NCI-H1436 treated with DMSO at 0.1 percent for 48 hours (cell line): ENCODE measurements at regions not wholly inside any gene's neighbourhood (a gene's known extent, or its start where the extent isn't known, plus 50 kb on each side); places are given as distances from the start of the nearest gene placed in this dataset.
"Not testable (repeated sequence)": the region's sequence is repeated elsewhere in the genome, so short reads cannot be mapped to it uniquely, and the experiment has no call there.

ENCODE experiments used
- DNase-seq: peaks from one replicate; lab custom pipeline; 2025; lab: John Stamatoyannopoulos, UW

- DNase-seq = no peak
Measured at GRCh38 chr4:79747252-79747651, 325.8 kb downstream of the ANTXR2 start.

DNA sequence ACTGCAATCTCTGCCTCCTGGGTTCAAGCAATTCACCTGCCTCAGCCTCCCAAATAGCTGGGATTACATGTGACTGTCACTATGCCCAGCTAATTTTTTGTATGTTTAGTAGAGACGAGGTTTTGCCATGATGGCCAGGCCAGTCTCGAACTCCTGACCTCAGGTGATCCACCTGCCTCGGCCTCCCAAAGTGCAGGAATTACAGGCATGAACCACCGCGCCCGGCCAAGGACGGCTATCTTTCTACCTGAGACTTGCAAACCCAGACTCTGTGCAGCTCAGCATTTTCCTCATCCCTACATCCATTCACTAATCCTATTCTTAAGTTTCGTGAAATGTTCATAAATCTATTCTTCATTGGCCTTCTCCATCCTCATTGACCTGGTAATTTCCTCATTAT, 330.0 kb downstream of the ANTXR2 start:
- no peak for DNase-seq

GRCh38 chr4:79739912-79740311, 331.9 kb upstream of the GK2 start:
- no peak for DNase-seq

DNA sequence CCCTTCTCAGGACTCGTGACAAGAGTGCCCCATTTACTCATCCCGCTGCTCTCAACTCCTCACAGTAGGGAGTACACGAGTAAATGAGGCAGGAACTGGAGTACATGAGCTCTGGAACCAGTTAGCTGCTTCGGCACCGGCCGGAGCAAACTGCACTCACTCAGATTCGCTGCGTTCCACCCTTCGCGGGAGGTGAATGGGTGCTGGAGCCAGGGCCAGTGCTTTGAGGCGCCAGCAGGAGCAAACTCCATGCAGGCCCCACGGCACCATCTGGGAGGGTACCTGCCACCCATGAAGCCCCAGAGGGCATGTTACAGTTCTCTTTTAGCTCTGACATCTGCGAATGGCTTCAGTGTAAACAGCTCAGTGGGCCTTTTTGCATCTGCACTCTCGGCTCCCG, 315.5 kb upstream of the GK2 start:
- DNase-seq = no peak

GRCh38 chr4:79700356-79700755, 292.3 kb upstream of the GK2 start:
- DNase-seq = no peak

- DNase-seq = no peak
Measured at GRCh38 chr4:79697444-79697843, 289.4 kb upstream of the GK2 start.

- DNase-seq = not testable (repeated sequence)
Measured at GRCh38 chr4:79696534-79696933, 288.5 kb upstream of the GK2 start.

- no peak for DNase-seq
Measured at GRCh38 chr4:79695848-79696247, 287.8 kb upstream of the GK2 start.

DNA sequence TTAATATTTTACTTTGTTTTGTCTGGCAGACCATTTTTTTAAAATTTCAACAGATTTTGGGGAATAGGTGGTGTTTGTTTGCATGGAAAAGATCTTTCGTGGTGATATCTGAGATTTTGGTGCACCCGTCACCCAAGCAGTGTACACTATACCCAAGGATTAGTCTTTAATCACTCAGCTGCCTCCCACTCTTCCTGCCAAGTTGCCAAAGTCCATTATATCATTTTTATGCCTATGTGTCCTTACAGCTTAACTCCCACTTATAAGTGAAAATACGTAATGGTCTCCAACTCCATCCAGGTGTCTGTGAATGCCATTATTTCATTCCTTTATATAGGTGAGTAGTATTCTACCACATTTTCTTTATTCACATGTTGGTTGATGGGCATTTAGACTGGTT, 281.7 kb upstream of the GK2 start:
- no peak for DNase-seq

- DNase-seq = no peak
Measured at GRCh38 chr4:79688691-79689090, 280.7 kb upstream of the GK2 start.

DNA sequence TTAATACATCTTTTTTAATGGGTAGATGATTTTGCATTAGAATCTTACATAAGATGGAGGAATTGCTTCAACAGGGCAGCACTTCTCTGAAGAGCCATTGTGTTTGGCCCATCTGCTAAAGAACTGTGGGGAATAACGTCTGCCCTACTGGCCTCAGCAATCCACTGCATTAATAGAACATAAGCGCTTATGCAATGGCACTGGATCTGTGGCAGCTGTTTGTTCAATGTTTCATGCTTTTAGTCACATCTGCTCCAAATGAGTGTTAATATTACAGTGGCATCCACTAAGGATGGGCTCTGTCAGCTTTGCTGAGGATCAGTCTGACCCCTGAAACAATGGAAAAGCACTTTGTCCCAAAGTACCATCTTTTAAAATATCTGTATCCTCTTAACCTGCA, 279.0 kb upstream of the GK2 start:
- DNase-seq = no peak

DNA sequence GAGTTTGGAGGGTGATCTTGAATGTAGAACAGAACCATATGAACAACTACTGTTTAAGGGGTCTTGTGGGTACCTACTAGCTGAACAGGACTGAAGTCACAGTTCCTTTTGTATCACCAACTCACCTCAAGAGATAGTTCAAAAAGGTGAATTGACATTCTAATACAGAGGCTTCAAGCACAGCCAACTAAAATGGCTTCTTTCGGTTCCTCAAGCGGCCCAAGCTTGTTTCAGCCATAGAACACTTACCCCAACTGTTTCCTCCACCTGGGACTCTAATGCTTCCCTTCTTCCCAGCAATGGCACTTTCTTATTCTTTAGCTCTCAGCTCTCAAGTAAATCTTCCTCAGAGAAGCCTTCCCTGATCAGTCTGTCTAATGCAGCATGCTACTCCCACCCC, 277.5 kb upstream of the GK2 start:
- DNase-seq = no peak

- DNase-seq = no peak
Measured at GRCh38 chr4:79684516-79684915, 276.5 kb upstream of the GK2 start.

GRCh38 chr4:79682801-79683530, 274.9 kb upstream of the GK2 start:
- DNase-seq = no peak

GRCh38 chr4:79682161-79682560, 274.1 kb upstream of the GK2 start:
- no peak for DNase-seq

GRCh38 chr4:79679859-79680258, 271.8 kb upstream of the GK2 start:
- DNase-seq = no peak

- DNase-seq = no peak
Measured at GRCh38 chr4:79678472-79679202, 270.6 kb upstream of the GK2 start.

DNA sequence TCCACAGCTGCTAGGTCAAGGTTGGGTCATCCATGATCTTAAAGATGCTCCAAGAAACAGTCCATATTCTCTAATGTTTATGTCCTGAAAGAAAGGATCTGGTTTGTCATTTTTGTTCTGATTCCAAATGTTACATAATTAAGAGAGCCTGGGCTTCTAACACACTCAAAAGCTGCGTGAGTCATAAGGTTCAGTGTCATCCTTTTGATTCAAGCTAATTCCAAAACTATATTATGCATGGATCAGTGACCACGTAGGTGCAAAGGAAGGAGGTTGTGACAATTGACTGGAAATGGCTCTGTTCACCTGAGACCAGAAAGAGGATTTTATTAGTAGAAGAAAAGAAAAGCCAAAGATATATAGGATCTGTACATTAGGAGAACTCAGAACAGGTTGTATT, 268.7 kb upstream of the GK2 start:
- DNase-seq = no peak

GRCh38 chr4:79674906-79675305, 266.9 kb upstream of the GK2 start:
- not testable (repeated sequence) for DNase-seq

- DNase-seq = no peak
Measured at GRCh38 chr4:79673898-79674297, 265.9 kb upstream of the GK2 start.

GRCh38 chr4:79673377-79673776, 265.3 kb upstream of the GK2 start:
- no peak for DNase-seq

DNA sequence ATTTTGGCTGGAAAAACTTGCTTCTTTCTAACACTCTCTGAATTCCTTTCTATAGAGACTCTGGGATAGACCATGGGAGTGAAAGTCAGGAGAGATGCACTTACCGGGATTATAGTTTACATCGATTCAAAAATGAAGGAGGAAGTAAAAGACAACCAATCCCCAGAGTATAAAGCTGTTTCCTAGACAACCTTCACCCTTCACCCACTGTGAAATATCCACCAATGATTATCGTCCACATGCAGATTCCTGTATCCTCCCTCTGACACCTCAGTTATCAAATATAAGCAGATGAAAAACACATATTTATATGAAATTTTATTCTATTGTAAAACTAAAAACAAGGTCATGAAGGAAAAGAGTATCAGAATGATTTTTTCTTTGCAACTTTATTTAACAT, 258.8 kb upstream of the GK2 start:
- DNase-seq = no peak

DNA sequence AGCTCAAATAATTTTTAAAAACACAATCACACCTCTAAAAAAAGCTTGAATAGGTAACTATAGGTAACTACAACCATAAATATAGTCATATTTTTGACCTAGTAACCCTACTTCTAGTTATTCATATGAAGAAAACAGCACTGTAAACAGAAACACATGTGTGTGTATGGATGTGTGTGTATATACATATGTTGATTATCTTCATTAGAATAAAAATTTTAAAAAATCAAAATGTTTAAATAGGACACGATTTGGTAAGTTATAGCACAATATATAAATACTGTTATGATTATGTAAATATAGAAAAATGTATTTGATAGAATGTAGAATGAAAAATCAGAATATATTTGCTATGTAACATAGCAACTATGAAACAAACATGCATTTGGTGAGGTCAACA, 258.1 kb upstream of the GK2 start:
- no peak for DNase-seq

GRCh38 chr4:79663865-79664264, 255.8 kb upstream of the GK2 start:
- no peak for DNase-seq
